ENCODE measurements at regions not wholly inside any gene's neighbourhood (a gene's known extent, or its start where the extent isn't known, plus 50 kb on each side); places are given as distances from the start of the nearest gene placed in this dataset.

DNA sequence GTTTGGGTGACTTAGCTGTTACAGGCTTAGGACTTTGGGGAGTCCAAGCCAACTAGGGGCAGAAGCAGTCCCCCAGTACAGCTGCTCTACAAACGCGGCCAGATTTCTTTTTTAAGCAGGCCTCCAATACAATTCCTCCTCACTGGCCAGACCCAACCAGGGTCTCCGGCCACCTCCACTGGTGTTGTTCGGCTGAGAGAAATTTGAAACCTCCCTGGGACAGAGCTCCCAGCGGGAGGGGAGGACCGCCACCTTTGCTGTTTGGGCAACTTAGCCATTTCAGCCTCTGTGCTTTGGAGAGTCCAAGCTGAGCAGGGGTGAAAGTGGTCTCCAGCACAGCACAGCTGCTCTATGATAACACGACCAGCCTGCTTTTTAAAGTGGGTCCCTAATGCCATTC lies 59.4 kb upstream of the KHDRBS2 start:
- Histone ChIP-seq H3K4me1 (ENCODE audit: insufficient read depth, low read length) (no peaks in the 10 kb centered on the region), H3K4me2 (ENCODE audit: insufficient read depth, low read length) (no peak overlapping the region), H2AFZ (ENCODE audit: low read depth, low read length) (no peak overlapping the region)

DNA sequence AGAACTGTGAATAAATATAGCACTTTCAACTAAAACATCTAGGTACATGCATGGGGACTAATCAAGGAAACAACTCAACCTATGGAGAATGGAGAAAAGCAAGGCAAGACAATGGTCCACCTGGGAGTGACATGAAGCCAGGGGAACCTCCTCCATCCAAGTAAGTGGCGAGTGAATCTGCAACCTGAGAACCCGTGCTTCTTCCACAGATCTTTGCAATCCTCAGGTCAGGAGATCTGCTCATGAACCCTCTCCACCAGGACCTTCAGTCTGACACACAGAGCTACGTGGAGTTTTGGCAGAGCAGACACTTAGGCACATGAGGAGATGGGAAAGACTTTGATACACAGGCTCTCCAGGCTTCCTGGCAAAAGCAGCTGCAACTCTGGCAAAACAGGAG lies 58.8 kb upstream of the KHDRBS2 start:
- DNase-seq (no peak), ATAC-seq (ENCODE audit: insufficient read depth, low read depth) (no peak)
- H2AFZ ChIP-seq (ENCODE audit: low read depth, low read length) = no peak overlapping the region
- H4K20me1 ChIP-seq (ENCODE audit: insufficient read depth, low read length) = no peaks in the 10 kb centered on the region
- no peaks in the 10 kb centered on the region for H3K27me3 ChIP-seq (ENCODE audit: insufficient read depth, low read length, poor library complexity)
- no peak overlapping the region for H3K4me3 ChIP-seq (ENCODE audit: low read depth in 1 of 2, low read length in 2 of 2)
- peaks cover 4% of the 10 kb centered on the region for H3K9me3 ChIP-seq (ENCODE audit: insufficient read depth, low read length, severe bottlenecking)
- no peak overlapping the region for H3K9ac ChIP-seq (ENCODE audit: low read depth, low read length)
- H3K36me3 ChIP-seq (ENCODE audit: insufficient read depth, low read length) = no peaks in the 10 kb centered on the region
- TF ChIP-seq EZH2 (IDR thresholded peaks at IDR 0.05; ENCODE audit: borderline replicate concordance, low read depth, low read length, severe bottlenecking) = no peak
- TF ChIP-seq, protein P1, sequence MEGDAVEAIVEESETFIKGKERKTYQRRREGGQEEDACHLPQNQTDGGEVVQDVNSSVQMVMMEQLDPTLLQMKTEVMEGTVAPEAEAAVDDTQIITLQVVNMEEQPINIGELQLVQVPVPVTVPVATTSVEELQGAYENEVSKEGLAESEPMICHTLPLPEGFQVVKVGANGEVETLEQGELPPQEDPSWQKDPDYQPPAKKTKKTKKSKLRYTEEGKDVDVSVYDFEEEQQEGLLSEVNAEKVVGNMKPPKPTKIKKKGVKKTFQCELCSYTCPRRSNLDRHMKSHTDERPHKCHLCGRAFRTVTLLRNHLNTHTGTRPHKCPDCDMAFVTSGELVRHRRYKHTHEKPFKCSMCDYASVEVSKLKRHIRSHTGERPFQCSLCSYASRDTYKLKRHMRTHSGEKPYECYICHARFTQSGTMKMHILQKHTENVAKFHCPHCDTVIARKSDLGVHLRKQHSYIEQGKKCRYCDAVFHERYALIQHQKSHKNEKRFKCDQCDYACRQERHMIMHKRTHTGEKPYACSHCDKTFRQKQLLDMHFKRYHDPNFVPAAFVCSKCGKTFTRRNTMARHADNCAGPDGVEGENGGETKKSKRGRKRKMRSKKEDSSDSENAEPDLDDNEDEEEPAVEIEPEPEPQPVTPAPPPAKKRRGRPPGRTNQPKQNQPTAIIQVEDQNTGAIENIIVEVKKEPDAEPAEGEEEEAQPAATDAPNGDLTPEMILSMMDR (IDR thresholded peaks at IDR 0.05; ENCODE audit: borderline replicate concordance, extremely low read depth, low read length, poor library complexity, severe bottlenecking) = no peak
- H3K27ac ChIP-seq (ENCODE audit: low read length) = no peak overlapping the region
- H3K4me2 ChIP-seq (ENCODE audit: insufficient read depth, low read length) = no peak overlapping the region
- H3K4me1 ChIP-seq (ENCODE audit: insufficient read depth, low read length) = no peaks in the 10 kb centered on the region
- no peaks in the 10 kb centered on the region for H3K79me2 ChIP-seq (ENCODE audit: insufficient read depth, low read length)

More for the DNA sequence above, 59.4 kb upstream of the KHDRBS2 start:
- DNase-seq (no peak), ATAC-seq (ENCODE audit: insufficient read depth, low read depth) (no peak)
- no peaks in the 10 kb centered on the region for H3K36me3 ChIP-seq (ENCODE audit: insufficient read depth, low read length)
- H3K4me3 ChIP-seq (ENCODE audit: low read depth in 1 of 2, low read length in 2 of 2) = no peak overlapping the region
- peaks cover 4% of the 10 kb centered on the region for H3K9me3 ChIP-seq (ENCODE audit: insufficient read depth, low read length, severe bottlenecking)
- TF ChIP-seq EZH2 (IDR thresholded peaks at IDR 0.05; ENCODE audit: borderline replicate concordance, low read depth, low read length, severe bottlenecking) = no peak
- TF ChIP-seq, protein P1 (IDR thresholded peaks at IDR 0.05; ENCODE audit: borderline replicate concordance, extremely low read depth, low read length, poor library complexity, severe bottlenecking) = no peak
- H4K20me1 ChIP-seq (ENCODE audit: insufficient read depth, low read length) = no peaks in the 10 kb centered on the region
- no peaks in the 10 kb centered on the region for H3K79me2 ChIP-seq (ENCODE audit: insufficient read depth, low read length)
- no peak overlapping the region for H3K9ac ChIP-seq (ENCODE audit: low read depth, low read length)
- no peaks in the 10 kb centered on the region for H3K27me3 ChIP-seq (ENCODE audit: insufficient read depth, low read length, poor library complexity)
- H3K27ac ChIP-seq (ENCODE audit: low read length) = no peak overlapping the region

DNA sequence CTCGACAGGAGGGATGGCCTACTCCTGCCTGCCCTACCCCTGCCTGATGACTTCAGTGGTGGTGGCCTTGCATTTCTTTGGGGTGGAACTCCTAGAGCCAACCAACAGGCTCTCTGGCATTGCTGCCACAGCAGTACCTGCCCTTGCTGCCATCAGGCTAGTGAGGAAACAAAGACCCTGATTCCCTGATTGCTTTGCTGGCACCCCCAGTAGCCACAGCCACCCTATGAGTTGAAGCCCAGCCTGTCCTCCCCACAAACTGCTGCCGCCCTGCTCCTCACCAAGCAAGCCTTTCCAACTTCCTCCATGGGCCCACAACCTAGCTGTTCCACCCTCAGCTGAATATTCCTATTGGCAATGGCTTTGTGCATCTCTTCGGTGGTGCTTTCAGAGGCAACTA lies 52.5 kb upstream of the KHDRBS2 start:
- Histone ChIP-seq H3K79me2 (ENCODE audit: insufficient read depth, low read length) (no peaks in the 10 kb centered on the region), H3K9ac (ENCODE audit: low read depth, low read length) (no peak overlapping the region), H3K36me3 (ENCODE audit: insufficient read depth, low read length) (no peaks in the 10 kb centered on the region), H3K27ac (ENCODE audit: low read length) (no peak overlapping the region), H3K9me3 (ENCODE audit: insufficient read depth, low read length, severe bottlenecking) (peaks cover 2% of the 10 kb centered on the region), H3K27me3 (ENCODE audit: insufficient read depth, low read length, poor library complexity) (no peaks in the 10 kb centered on the region), H2AFZ (ENCODE audit: low read depth, low read length) (no peak overlapping the region), H4K20me1 (ENCODE audit: insufficient read depth, low read length) (no peaks in the 10 kb centered on the region), H3K4me3 (ENCODE audit: low read depth in 1 of 2, low read length in 2 of 2) (no peak overlapping the region), H3K4me1 (ENCODE audit: insufficient read depth, low read length) (no peaks in the 10 kb centered on the region), H3K4me2 (ENCODE audit: insufficient read depth, low read length) (no peak overlapping the region)
- DNase-seq = no peak
- TF ChIP-seq, protein P1 (IDR thresholded peaks at IDR 0.05; ENCODE audit: borderline replicate concordance, extremely low read depth, low read length, poor library complexity, severe bottlenecking) = no peak
- TF ChIP-seq EZH2 (IDR thresholded peaks at IDR 0.05; ENCODE audit: borderline replicate concordance, low read depth, low read length, severe bottlenecking) = no peak
- no peak for ATAC-seq (ENCODE audit: insufficient read depth, low read depth)

All from DND-41 (cell line).